M059J (cell line): ENCODE measurements at regions not wholly inside any gene's neighbourhood (a gene's known extent, or its start where the extent isn't known, plus 50 kb on each side); places are given as distances from the start of the nearest gene placed in this dataset.
"Not testable (repeated sequence)": the region's sequence is repeated elsewhere in the genome, so short reads cannot be mapped to it uniquely, and the experiment has no call there.

Experiments used
- DNase-seq: peaks from one replicate; pipeline ENCODE4 v3.0.0-alpha.2; 2012; ENCODE audit warnings: low read depth

GRCh38 chrX:117487421-117487820 is 629.2 kb downstream of the KLHL13 start:
- no peak for DNase-seq

DNA sequence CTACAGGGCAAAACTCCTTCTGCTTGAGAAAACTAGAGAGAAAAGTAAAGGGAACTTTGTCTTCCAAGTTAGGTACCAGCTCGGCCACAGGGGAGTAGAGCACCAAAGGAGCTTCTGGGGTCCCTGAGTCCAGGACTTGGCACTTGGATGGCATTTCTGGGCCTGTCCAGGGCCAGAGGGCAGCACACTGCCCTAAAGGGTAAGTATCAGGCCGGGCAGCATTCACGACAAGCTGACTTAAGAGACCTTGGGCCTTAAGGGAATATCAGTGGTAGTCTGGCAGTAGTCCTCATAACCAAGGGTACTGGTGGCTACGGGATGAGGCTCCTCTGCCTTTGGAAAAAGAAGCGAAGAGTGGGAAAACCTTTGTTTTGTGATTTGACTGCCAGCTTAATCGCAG is 632.7 kb downstream of the KLHL13 start:
- no peak for DNase-seq

DNA sequence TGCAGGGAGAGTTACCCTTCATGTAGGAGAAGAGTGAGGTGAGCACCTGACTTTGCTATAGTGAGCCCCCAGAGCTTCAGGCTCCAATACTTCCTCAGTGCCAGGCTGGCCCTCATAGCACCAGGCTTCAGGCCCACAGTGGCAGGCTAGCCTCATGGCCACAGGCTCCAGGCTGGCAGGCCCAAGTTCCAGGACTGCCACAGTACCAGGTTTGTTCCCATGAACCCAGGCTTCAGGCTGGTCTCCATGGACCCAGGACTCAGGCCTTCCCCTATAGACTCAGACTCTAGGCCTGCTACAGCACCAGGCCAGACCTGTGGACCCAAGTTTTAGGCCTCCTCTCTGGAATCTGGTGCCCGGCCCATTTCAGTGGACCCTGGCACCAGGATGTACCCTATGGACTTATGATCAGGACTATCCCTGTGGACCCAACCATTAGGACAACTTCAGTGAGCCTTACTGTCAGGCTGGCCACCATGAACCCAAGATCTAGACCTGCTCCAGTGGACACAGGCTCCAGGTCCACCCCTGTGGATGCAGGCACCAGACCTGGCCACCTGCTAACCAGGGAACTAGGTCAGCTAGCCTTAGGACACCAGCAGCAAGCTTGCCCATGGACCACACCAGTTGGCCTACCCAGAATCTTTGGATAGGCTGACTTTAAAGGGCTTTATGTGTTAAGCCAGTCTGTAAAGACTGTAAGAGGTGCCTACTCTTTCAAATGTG is 658.2 kb downstream of the KLHL13 start:
- no peak for DNase-seq

- DNase-seq, result no peak
Observed at GRCh38 chrX:117455787-117456186, 660.8 kb downstream of the KLHL13 start.

DNA sequence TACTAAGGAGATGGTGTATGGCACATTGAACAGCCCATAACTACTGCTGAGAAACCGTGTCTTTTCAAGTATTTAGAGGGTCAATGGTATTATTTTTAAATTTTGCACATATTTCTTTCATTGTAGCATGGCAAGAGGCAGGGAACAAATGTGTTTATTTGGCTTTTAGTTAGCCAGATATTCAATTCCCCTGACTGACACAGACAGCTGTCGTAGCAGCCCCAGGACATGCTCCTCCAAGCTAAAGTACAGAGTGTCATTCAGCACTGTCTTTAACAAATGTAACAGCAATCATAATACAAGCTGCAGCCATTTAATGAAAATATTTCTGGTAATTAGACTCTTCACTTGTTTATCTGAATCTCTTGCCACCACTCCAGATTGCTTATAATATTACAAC is 687.1 kb downstream of the KLHL13 start:
- DNase-seq, result no peak

DNA sequence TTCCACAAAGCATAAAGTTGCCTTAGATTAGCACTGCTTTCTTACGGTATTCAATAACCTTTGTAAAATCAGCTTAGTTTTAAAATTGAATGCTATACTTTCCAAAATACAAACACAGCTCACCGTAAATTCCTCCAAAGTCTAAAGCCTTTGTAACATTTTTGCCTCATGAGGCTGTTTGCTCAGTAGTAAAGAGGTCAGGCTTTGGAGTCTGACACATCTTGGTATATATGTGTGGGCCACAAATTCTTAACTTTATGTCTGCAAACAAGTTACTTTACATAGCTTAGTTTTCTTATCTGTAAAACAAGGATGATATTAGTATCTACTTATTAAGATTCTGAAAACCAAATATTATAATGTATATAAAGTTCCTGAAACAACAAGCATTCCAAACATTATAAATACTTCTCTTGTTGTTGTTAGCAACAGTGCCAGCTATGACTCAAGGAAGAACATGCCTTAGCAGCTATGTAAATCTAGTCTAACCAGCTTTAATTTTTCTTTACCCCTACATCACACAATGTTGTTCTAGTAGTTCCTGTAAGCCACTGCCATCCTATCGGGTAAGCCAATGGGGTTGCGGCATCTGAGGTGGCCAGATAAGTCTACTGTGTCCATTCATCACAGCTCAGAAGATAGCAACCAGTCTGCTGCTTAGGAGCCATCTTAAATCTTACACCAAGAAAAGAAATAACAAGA is 709.0 kb downstream of the KLHL13 start:
- no peak for DNase-seq

DNA sequence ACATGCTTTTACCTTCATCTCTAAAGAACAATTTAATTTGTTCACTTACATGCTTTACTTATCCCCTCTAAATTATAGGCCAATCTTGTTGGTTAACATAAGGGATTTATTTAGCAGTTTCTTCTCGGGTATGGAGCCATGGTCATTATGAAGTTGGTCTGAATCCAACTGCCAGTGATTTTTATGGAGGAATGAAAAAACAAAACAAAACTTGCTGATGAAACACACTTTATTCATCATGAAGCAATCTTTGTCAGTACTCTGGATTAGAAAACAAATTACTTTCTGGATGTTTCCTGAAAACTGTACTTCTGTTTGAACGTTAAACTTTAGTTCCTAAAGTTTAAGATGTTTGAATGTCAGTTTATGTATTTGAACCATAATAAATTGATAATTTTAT is 715.8 kb downstream of the KLHL13 start:
- no peak for DNase-seq

- DNase-seq, result no peak
Observed at GRCh38 chrX:117400005-117400404, 716.6 kb downstream of the KLHL13 start.

- DNase-seq, result no peak
Observed at GRCh38 chrX:117397844-117398243, 718.8 kb downstream of the KLHL13 start.

- not testable (repeated sequence) for DNase-seq
Observed at GRCh38 chrX:117394506-117395070, 722.0 kb downstream of the KLHL13 start.

DNA sequence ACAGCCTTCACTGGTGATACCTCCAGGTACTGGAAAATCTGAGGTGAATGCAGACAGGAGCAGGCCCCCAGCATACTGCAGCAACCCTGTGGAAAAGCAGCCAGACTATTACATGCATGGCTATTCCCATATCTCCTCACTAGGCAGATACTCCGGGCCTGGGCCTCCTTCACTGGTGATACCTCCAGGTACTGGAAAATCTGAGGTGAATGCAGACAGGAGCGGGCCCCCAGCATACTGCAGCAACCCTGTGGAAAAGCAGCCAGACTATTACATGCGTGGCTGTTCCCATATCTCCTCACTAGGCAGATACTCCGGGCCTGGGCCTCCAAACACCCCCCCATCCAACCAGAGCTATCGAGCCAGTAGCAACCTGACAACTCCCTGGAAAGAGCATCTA is 724.2 kb downstream of the KLHL13 start:
- not testable (repeated sequence) for DNase-seq

- DNase-seq, result peak; percentile 18
Observed at GRCh38 chrX:117376460-117376859, 740.1 kb downstream of the KLHL13 start.

DNA sequence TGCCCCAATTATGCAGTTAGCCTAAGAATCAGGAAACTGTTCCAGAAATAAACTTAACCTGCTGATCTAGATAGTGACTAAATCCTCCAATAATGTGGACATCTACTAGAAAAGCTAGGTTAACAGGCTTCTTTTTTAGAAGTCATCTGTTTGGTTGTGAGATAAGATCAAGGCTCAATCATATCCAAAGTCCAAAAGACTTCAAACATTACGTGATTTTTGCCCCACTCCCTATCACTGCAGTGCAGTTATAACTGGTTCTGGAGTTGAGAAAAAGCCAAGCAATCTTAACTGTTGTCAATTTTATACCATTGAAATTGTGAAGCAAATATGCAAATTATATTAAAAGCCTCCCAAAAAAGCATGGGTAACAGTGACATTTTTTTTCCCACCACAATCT is 781.4 kb downstream of the KLHL13 start:
- DNase-seq, result no peak

DNA sequence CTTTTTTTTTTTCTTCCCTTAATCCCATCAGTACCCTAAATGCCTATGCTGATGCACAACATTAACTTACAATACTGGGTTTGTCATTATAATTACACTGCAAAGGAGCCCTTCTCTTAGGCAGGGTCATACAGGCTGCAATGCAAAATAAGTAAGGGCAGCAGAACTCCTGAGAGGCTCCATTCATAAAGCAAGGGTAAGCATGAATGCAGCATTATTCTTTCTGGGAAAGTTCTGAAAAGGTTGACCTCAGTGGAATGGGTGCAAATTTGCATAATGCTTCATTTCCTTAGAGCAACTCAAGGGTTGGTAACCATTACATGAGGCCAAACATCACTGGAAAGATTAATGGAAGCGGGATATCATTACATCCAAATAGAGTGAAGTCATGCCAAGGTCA is 789.2 kb downstream of the KLHL13 start:
- no peak for DNase-seq

DNA sequence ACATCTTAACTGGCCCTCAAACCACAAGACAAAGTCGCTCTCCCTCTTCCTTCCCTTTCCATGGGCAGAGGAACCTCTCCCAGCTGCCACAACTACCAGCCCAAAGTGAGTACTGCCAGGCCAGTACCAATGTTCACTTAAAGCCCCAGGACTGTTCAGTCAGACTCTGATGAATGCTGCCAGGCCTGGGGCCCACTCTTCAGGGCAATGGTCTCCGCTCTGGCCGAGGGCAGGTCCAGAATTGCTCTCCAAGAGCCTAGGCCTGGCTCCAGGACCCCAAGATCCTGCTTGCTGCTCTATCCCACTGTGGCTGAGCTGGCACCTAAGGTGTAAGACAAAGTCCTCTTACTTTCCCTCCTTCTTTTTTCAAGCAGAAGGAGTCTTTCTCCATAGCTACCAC is 790.9 kb downstream of the KLHL13 start:
- no peak for DNase-seq

DNA sequence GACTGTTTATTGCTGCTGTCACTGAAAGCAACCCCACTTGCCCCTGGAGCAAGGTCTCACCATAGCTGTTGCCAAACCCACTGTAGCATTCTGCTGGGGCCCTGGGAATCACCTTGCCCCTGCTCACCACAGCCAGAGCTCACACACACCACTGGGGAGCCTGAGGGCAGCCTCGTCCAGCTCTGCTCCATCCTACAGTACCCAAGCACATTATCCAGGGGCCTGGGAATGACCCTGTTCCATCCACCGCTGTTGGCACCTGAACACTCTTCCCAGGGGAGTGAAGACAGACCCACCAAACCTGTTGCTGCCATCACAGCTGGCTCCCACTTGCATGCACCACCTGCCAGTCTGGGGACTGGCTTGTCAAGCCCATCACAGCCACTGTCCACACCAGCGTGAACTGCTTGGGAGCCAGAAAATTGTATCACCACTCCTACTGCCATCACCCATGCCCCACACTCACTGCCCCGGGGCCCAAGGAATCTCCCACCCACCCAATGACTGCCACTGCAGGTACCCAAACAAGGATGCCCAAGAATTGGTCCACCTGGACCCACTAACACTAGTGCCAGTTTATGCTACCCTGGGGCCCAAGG is 811.3 kb downstream of the KLHL13 start:
- DNase-seq, result no peak

DNA sequence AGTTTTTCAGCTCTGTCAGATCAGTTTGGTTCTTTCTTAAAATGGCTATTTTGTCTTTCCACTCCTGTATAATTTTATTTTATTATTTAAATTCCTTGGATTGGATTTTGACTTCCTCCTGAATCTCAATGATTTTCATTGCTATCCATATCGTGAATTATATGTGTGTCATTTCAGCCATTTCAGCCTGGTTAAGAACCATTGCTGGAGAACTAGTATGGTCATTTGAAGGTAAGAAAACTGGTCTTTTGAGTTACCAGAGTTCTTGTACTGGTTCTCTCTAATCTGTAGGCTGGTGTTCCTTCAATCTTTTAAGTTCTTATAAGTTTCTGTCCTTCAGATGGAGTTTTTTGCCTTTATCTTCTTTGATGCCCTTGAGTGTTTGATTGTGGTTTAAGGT is 815.5 kb downstream of the KLHL13 start:
- no peak for DNase-seq

GRCh38 chrX:117291760-117292159 is 824.9 kb downstream of the KLHL13 start:
- no peak for DNase-seq

DNA sequence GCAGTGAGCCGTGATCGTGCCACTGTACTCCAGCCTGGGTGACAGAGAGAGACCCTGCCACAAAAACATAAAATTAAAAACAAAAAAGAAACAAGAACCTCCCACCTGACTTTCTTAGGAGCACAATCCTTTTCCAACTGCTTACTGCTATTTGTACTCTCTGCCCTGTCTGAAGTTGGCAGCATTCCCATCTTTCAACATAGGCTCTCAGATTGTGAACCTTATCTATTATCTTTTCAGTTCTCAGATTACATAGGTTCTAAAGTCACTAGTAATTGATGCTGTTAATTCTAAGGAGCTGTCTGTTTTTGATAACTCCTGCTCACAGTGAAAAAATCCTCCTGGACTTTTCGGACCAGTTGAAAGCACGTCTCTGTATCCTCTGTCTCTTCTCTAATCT is 812.2 kb upstream of the CT83 start:
- DNase-seq, result no peak
